H9 (cell line): ENCODE measurements at regions not wholly inside any gene's neighbourhood (a gene's known extent, or its start where the extent isn't known, plus 50 kb on each side); places are given as distances from the start of the nearest gene placed in this dataset.

Source experiments
- DNase-seq: peaks from one replicate; pipeline ENCODE4 v3.0.0-alpha.2; 2017
- H2AFZ ChIP-seq: one replicate; pipeline ENCODE4 v1.6.1; 2013; ENCODE audit warnings: mild to moderate bottlenecking, low read length, control low read depth, moderate library complexity
- H2AK5ac ChIP-seq: 2 replicates; pipeline ENCODE4 v1.6.1; 2013; ENCODE audit warnings: low read length, control low read depth, mixed read lengths; ENCODE audit not compliant: insufficient read length
- H2BK120ac ChIP-seq: one replicate; pipeline ENCODE4 v1.6.1; 2013; ENCODE audit warnings: low read depth, mild to moderate bottlenecking, low read length, control low read depth, inconsistent platforms; ENCODE audit not compliant: poor library complexity, severe bottlenecking
- H2BK12ac ChIP-seq: 2 replicates; pipeline ENCODE4 v1.6.1; 2013; ENCODE audit warnings: low read length, control low read depth, mixed read lengths, low read depth; ENCODE audit not compliant: insufficient read length
- H2BK15ac ChIP-seq: 2 replicates; pipeline ENCODE4 v1.6.1; 2013; ENCODE audit warnings: low read depth, low read length, control low read depth
- H2BK20ac ChIP-seq: one replicate; pipeline ENCODE4 v1.6.1; 2013; ENCODE audit warnings: low read depth, mild to moderate bottlenecking, low read length, control low read depth, inconsistent platforms; ENCODE audit not compliant: poor library complexity, severe bottlenecking
- H2BK5ac ChIP-seq: 2 replicates; pipeline ENCODE4 v1.6.1; 2013; ENCODE audit warnings: low read length, control low read depth, mixed read lengths; ENCODE audit not compliant: insufficient read length
- H3K14ac ChIP-seq: 2 replicates; pipeline ENCODE4 v1.6.1; 2013; ENCODE audit warnings: low read length, control low read depth; ENCODE audit not compliant: insufficient read depth
- H3K18ac ChIP-seq: 2 replicates; pipeline ENCODE4 v1.6.1; 2013; ENCODE audit warnings: low read depth, mild to moderate bottlenecking, mixed read lengths, low read length, control low read depth; ENCODE audit not compliant: insufficient read length
- H3K23ac ChIP-seq: 2 replicates; pipeline ENCODE4 v1.6.1; 2013; ENCODE audit warnings: low read length, control low read depth, mixed read lengths, low read depth; ENCODE audit not compliant: insufficient read length
- H3K23me2 ChIP-seq: 2 replicates; pipeline ENCODE4 v1.6.1; 2013; ENCODE audit warnings: low read depth, mild to moderate bottlenecking, mixed read lengths, low read length, control low read depth; ENCODE audit not compliant: insufficient read length, poor library complexity, severe bottlenecking
- H3K27ac ChIP-seq: 2 replicates; pipeline ENCODE4 v1.5.1; 2013; ENCODE audit warnings: low read length, control low read depth, mixed read lengths, low read depth; ENCODE audit not compliant: insufficient read length
- H3K27me3 ChIP-seq: 2 replicates; pipeline ENCODE4 v1.6.1; 2013; ENCODE audit warnings: low read length, control low read depth, inconsistent platforms; ENCODE audit not compliant: insufficient read depth
- H3K4ac ChIP-seq: 2 replicates; pipeline ENCODE4 v1.6.1; 2013; ENCODE audit warnings: low read depth, mild to moderate bottlenecking, control low read depth, inconsistent platforms, low read length, moderate library complexity
- H3K4me1 ChIP-seq: 2 replicates; pipeline ENCODE4 v1.6.1; 2013; ENCODE audit warnings: low read length, control low read depth, inconsistent platforms; ENCODE audit not compliant: insufficient read depth
- H3K4me2 ChIP-seq: 2 replicates; pipeline ENCODE4 v1.6.1; 2013; ENCODE audit warnings: low read length, control low read depth, mixed read lengths; ENCODE audit not compliant: insufficient read length, insufficient read depth
- H3K56ac ChIP-seq: 2 replicates; pipeline ENCODE4 v1.6.1; 2013; ENCODE audit warnings: low read depth, mild to moderate bottlenecking, mixed read lengths, low read length, control low read depth; ENCODE audit not compliant: insufficient read length
- H3K79me1 ChIP-seq: 2 replicates; pipeline ENCODE4 v1.6.1; 2013; ENCODE audit warnings: low read depth, mild to moderate bottlenecking, moderate library complexity, low read length, control low read depth, inconsistent platforms; ENCODE audit not compliant: insufficient read depth, poor library complexity, severe bottlenecking
- H3K79me2 ChIP-seq: 2 replicates; pipeline ENCODE4 v1.6.1; 2013; ENCODE audit warnings: low read length, control low read depth, inconsistent platforms; ENCODE audit not compliant: insufficient read depth
- H3K9ac ChIP-seq: 2 replicates; pipeline ENCODE4 v1.6.1; 2013; ENCODE audit warnings: low read length, control low read depth, mixed read lengths; ENCODE audit not compliant: insufficient read length; ENCODE audit errors: extremely low read depth
- H3K9me3 ChIP-seq: one replicate; pipeline ENCODE4 v1.6.1; 2013; ENCODE audit warnings: low read depth, low read length, inconsistent platforms; ENCODE audit not compliant: control insufficient read depth
- H3T11ph ChIP-seq: one replicate; pipeline ENCODE4 v1.6.1; 2013; ENCODE audit warnings: mild to moderate bottlenecking, low read length, control low read depth, inconsistent platforms
- H4K20me1 ChIP-seq: one replicate; pipeline ENCODE4 v1.6.1; 2013; ENCODE audit not compliant: control insufficient read depth, insufficient read length, insufficient read depth
- H4K5ac ChIP-seq: 2 replicates; pipeline ENCODE4 v1.6.1; 2013; ENCODE audit warnings: low read depth, mild to moderate bottlenecking, mixed read lengths, low read length, control low read depth; ENCODE audit not compliant: insufficient read length
- H4K8ac ChIP-seq: replicated peaks from 2 replicates; pipeline ENCODE4 v1.6.1; 2013; ENCODE audit warnings: low read length, control low read depth, mixed read lengths, low read depth; ENCODE audit not compliant: insufficient read length
- H4K91ac ChIP-seq: 2 replicates; pipeline ENCODE4 v1.6.1; 2013; ENCODE audit warnings: low read depth, mild to moderate bottlenecking, moderate library complexity, mixed read lengths, low read length, control low read depth; ENCODE audit not compliant: insufficient read length
- H3K27ac Mint-ChIP-seq, 3 experiments: 2 replicates in 2 of 3; 3 replicates in 1 of 3; pipeline ENCODE4 v1.8.0; 2020 to 2021; ENCODE audit warnings: mixed read lengths in 3 of 3, mild to moderate bottlenecking in 1 of 3, moderate library complexity in 1 of 3
- H3K27me3 Mint-ChIP-seq: 2 replicates; pipeline ENCODE4 v1.8.0; 2021; ENCODE audit warnings: low read depth, mild to moderate bottlenecking, moderate library complexity, mixed read lengths
- H3K36me3 Mint-ChIP-seq, 3 experiments: 2 replicates in 2 of 3; 3 replicates in 1 of 3; pipeline ENCODE4 v1.8.0; 2020 to 2021; ENCODE audit warnings: low read depth in 3 of 3, mixed read lengths in 3 of 3; ENCODE audit not compliant: insufficient read depth in 1 of 3
- H3K4me1 Mint-ChIP-seq, 2 experiments: 2 replicates each; pipeline ENCODE4 v1.8.0; 2020; ENCODE audit warnings: mixed read lengths in 2 of 2
- H3K4me3 Mint-ChIP-seq, 2 experiments: 2 replicates in 1 of 2; 3 replicates in 1 of 2; pipeline ENCODE4 v1.8.0; 2020 to 2021; ENCODE audit warnings: mild to moderate bottlenecking in 2 of 2, mixed read lengths in 2 of 2, moderate library complexity in 1 of 2
- H3K9me3 Mint-ChIP-seq, 2 experiments: 2 replicates in 1 of 2; 3 replicates in 1 of 2; pipeline ENCODE4 v1.8.0; 2020; ENCODE audit warnings: mild to moderate bottlenecking in 2 of 2, mixed read lengths in 2 of 2, moderate library complexity in 1 of 2
- CTCF ChIP-seq: fragments of 200-600 bp; sonication (generic); conservative IDR thresholded peaks from 3 replicates; pipeline ENCODE4 v1.8.0; 2021; ENCODE audit warnings: antibody characterized with exemption, mild to moderate bottlenecking

GRCh38 chr6:80464901-80465300, 358.4 kb downstream of the BCKDHB start:
- no peaks in the 10 kb centered on the region for H3K9me3 ChIP-seq
- H2BK5ac ChIP-seq = no peak overlapping the region
- no peak overlapping the region for H3K23ac ChIP-seq
- no peak overlapping the region for H3T11ph ChIP-seq
- H3K27ac ChIP-seq = no peak overlapping the region
- Mint-ChIP-seq H3K4me1 (peaks cover 15 to 21% of the 10 kb centered on the region in 2 experiments), H3K4me3 (no peak overlapping the region), H3K36me3 (no peaks in the 10 kb centered on the region), H3K27me3 (no peaks in the 10 kb centered on the region), H3K9me3 (no peaks in the 10 kb centered on the region), H3K27ac (peak overlapping the region in 2 of 3 experiments; percentile 2 to 37; a peak in 2 of 7 replicates)
- no peak overlapping the region for H2BK15ac ChIP-seq
- no peak overlapping the region for H3K4me2 ChIP-seq
- H2BK12ac ChIP-seq = no peak overlapping the region
- H4K91ac ChIP-seq = no peak overlapping the region
- no peaks in the 10 kb centered on the region for H3K27me3 ChIP-seq
- DNase-seq = peak; percentile 45
- H3K9ac ChIP-seq = no peak overlapping the region
- no peak overlapping the region for H4K5ac ChIP-seq
- H2AFZ ChIP-seq = no peak overlapping the region
- H4K8ac ChIP-seq = no peak overlapping the region
- no peaks in the 10 kb centered on the region for H3K23me2 ChIP-seq
- H3K14ac ChIP-seq = no peak overlapping the region
- H3K4me1 ChIP-seq = no peaks in the 10 kb centered on the region
- no peaks in the 10 kb centered on the region for H3K79me1 ChIP-seq
- H2BK120ac ChIP-seq = no peak overlapping the region
- no peak overlapping the region for H3K4ac ChIP-seq
- H3K56ac ChIP-seq = no peak overlapping the region
- no peak for TF ChIP-seq CTCF
- H4K20me1 ChIP-seq = no peaks in the 10 kb centered on the region
- H2BK20ac ChIP-seq = no peak overlapping the region
- H2AK5ac ChIP-seq = no peak overlapping the region
- H3K18ac ChIP-seq = no peak overlapping the region
- no peaks in the 10 kb centered on the region for H3K79me2 ChIP-seq
